GM12891 (cell line): ENCODE measurements at regions not wholly inside any gene's neighbourhood (a gene's known extent, or its start where the extent isn't known, plus 50 kb on each side); places are given as distances from the start of the nearest gene placed in this dataset.

Source experiments
- PAX5 ChIP-seq: IDR thresholded peaks from 2 replicates; pipeline ENCODE4 v1.6.1; 2011; ENCODE audit warnings: low read length, moderate library complexity, mild to moderate bottlenecking; ENCODE audit not compliant: insufficient read depth, severe bottlenecking
- POLR2A ChIP-seq: IDR thresholded peaks from 2 replicates; pipeline ENCODE4 v1.6.1; 2011; ENCODE audit warnings: low read depth, low read length, control low read depth
- POLR2AphosphoS5 ChIP-seq: IDR thresholded peaks from 2 replicates; pipeline ENCODE4 v1.6.1; 2011; ENCODE audit warnings: low read depth, low read length, control low read depth
- POU2F2 ChIP-seq: IDR thresholded peaks from 2 replicates; pipeline ENCODE4 v1.6.1; 2011; ENCODE audit warnings: low read depth, mild to moderate bottlenecking, control low read depth, low read length, moderate library complexity
- SPI1 ChIP-seq: IDR thresholded peaks from 2 replicates; pipeline ENCODE4 v1.6.1; 2011; ENCODE audit warnings: low read depth, low read length, control low read depth
- TAF1 ChIP-seq: IDR thresholded peaks from 2 replicates; pipeline ENCODE4 v1.6.1; 2011; ENCODE audit warnings: low read depth, low read length, control low read depth

GRCh38 chr6:14583826-14584225 lies 466.3 kb downstream of the CD83 start:
- TF ChIP-seq POLR2A = no peak
- no peak for TF ChIP-seq TAF1
- TF ChIP-seq POLR2AphosphoS5 = no peak
- TF ChIP-seq SPI1 = no peak
- TF ChIP-seq POU2F2 = no peak
- no peak for TF ChIP-seq PAX5
